Peyer's patch (tissue), 4 donors: ENCODE measurements at regions not wholly inside any gene's neighbourhood (a gene's known extent, or its start where the extent isn't known, plus 50 kb on each side); places are given as distances from the start of the nearest gene placed in this dataset.

Experiments used
- CTCF ChIP-seq, 6 experiments: fragments of 450-650 bp in 4 of 6; fragments of 200-600 bp in 2 of 6; sonication (generic) in 1 of 6; IDR thresholded peaks; one replicate each; pipeline ENCODE4 v1.5.1; 2017 to 2019; ENCODE audit warnings: antibody characterized with exemption in 6 of 6, mild to moderate bottlenecking in 3 of 6, moderate library complexity in 1 of 6
- POLR2A ChIP-seq, 2 donors: fragments of 450-650 bp; IDR thresholded peaks; one replicate each; pipeline ENCODE4 v1.5.1; 2017; ENCODE audit warnings: antibody characterized with exemption in 2 of 2, mild to moderate bottlenecking in 2 of 2, moderate library complexity in 2 of 2

DNA sequence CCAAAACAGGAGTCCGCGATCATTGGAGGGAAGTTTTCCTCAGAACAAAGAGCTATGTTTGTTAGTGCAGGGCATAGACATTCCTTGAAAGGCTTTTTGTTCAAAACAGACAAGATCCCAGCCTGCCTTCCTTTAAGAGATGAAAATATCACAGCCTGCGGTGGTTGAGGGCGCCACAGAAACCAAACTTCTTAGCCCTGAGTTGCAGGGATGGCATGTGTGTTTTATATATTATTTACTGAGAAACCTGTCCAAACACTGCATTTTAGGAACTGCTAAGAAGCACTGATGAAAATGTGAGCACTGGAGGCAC is 57.5 kb upstream of the TMEM178A start:
- TF ChIP-seq CTCF (IDR thresholded peaks at IDR 0.05) (no peak), POLR2A (IDR thresholded peaks at IDR 0.05) (no peak)
